H9 (cell line): ENCODE measurements at regions not wholly inside any gene's neighbourhood (a gene's known extent, or its start where the extent isn't known, plus 50 kb on each side); places are given as distances from the start of the nearest gene placed in this dataset.

Experiments used
- DNase-seq: peaks from one replicate; pipeline ENCODE4 v3.0.0-alpha.2; 2017
- H2AFZ ChIP-seq: one replicate; pipeline ENCODE4 v1.6.1; 2013; ENCODE audit warnings: mild to moderate bottlenecking, low read length, control low read depth, moderate library complexity
- H2AK5ac ChIP-seq: 2 replicates; pipeline ENCODE4 v1.6.1; 2013; ENCODE audit warnings: low read length, control low read depth, mixed read lengths; ENCODE audit not compliant: insufficient read length
- H2BK120ac ChIP-seq: one replicate; pipeline ENCODE4 v1.6.1; 2013; ENCODE audit warnings: low read depth, mild to moderate bottlenecking, low read length, control low read depth, inconsistent platforms; ENCODE audit not compliant: poor library complexity, severe bottlenecking
- H2BK12ac ChIP-seq: 2 replicates; pipeline ENCODE4 v1.6.1; 2013; ENCODE audit warnings: low read length, control low read depth, mixed read lengths, low read depth; ENCODE audit not compliant: insufficient read length
- H2BK15ac ChIP-seq: 2 replicates; pipeline ENCODE4 v1.6.1; 2013; ENCODE audit warnings: low read depth, low read length, control low read depth
- H2BK20ac ChIP-seq: one replicate; pipeline ENCODE4 v1.6.1; 2013; ENCODE audit warnings: low read depth, mild to moderate bottlenecking, low read length, control low read depth, inconsistent platforms; ENCODE audit not compliant: poor library complexity, severe bottlenecking
- H2BK5ac ChIP-seq: 2 replicates; pipeline ENCODE4 v1.6.1; 2013; ENCODE audit warnings: low read length, control low read depth, mixed read lengths; ENCODE audit not compliant: insufficient read length
- H3K14ac ChIP-seq: 2 replicates; pipeline ENCODE4 v1.6.1; 2013; ENCODE audit warnings: low read length, control low read depth; ENCODE audit not compliant: insufficient read depth
- H3K18ac ChIP-seq: 2 replicates; pipeline ENCODE4 v1.6.1; 2013; ENCODE audit warnings: low read depth, mild to moderate bottlenecking, mixed read lengths, low read length, control low read depth; ENCODE audit not compliant: insufficient read length
- H3K23ac ChIP-seq: 2 replicates; pipeline ENCODE4 v1.6.1; 2013; ENCODE audit warnings: low read length, control low read depth, mixed read lengths, low read depth; ENCODE audit not compliant: insufficient read length
- H3K23me2 ChIP-seq: 2 replicates; pipeline ENCODE4 v1.6.1; 2013; ENCODE audit warnings: low read depth, mild to moderate bottlenecking, mixed read lengths, low read length, control low read depth; ENCODE audit not compliant: insufficient read length, poor library complexity, severe bottlenecking
- H3K27ac ChIP-seq: 2 replicates; pipeline ENCODE4 v1.5.1; 2013; ENCODE audit warnings: low read length, control low read depth, mixed read lengths, low read depth; ENCODE audit not compliant: insufficient read length
- H3K27me3 ChIP-seq: 2 replicates; pipeline ENCODE4 v1.6.1; 2013; ENCODE audit warnings: low read length, control low read depth, inconsistent platforms; ENCODE audit not compliant: insufficient read depth
- H3K4ac ChIP-seq: 2 replicates; pipeline ENCODE4 v1.6.1; 2013; ENCODE audit warnings: low read depth, mild to moderate bottlenecking, control low read depth, inconsistent platforms, low read length, moderate library complexity
- H3K4me1 ChIP-seq: 2 replicates; pipeline ENCODE4 v1.6.1; 2013; ENCODE audit warnings: low read length, control low read depth, inconsistent platforms; ENCODE audit not compliant: insufficient read depth
- H3K4me2 ChIP-seq: 2 replicates; pipeline ENCODE4 v1.6.1; 2013; ENCODE audit warnings: low read length, control low read depth, mixed read lengths; ENCODE audit not compliant: insufficient read length, insufficient read depth
- H3K56ac ChIP-seq: 2 replicates; pipeline ENCODE4 v1.6.1; 2013; ENCODE audit warnings: low read depth, mild to moderate bottlenecking, mixed read lengths, low read length, control low read depth; ENCODE audit not compliant: insufficient read length
- H3K79me1 ChIP-seq: 2 replicates; pipeline ENCODE4 v1.6.1; 2013; ENCODE audit warnings: low read depth, mild to moderate bottlenecking, moderate library complexity, low read length, control low read depth, inconsistent platforms; ENCODE audit not compliant: insufficient read depth, poor library complexity, severe bottlenecking
- H3K79me2 ChIP-seq: 2 replicates; pipeline ENCODE4 v1.6.1; 2013; ENCODE audit warnings: low read length, control low read depth, inconsistent platforms; ENCODE audit not compliant: insufficient read depth
- H3K9ac ChIP-seq: 2 replicates; pipeline ENCODE4 v1.6.1; 2013; ENCODE audit warnings: low read length, control low read depth, mixed read lengths; ENCODE audit not compliant: insufficient read length; ENCODE audit errors: extremely low read depth
- H3K9me3 ChIP-seq: one replicate; pipeline ENCODE4 v1.6.1; 2013; ENCODE audit warnings: low read depth, low read length, inconsistent platforms; ENCODE audit not compliant: control insufficient read depth
- H3T11ph ChIP-seq: one replicate; pipeline ENCODE4 v1.6.1; 2013; ENCODE audit warnings: mild to moderate bottlenecking, low read length, control low read depth, inconsistent platforms
- H4K20me1 ChIP-seq: one replicate; pipeline ENCODE4 v1.6.1; 2013; ENCODE audit not compliant: control insufficient read depth, insufficient read length, insufficient read depth
- H4K5ac ChIP-seq: 2 replicates; pipeline ENCODE4 v1.6.1; 2013; ENCODE audit warnings: low read depth, mild to moderate bottlenecking, mixed read lengths, low read length, control low read depth; ENCODE audit not compliant: insufficient read length
- H4K8ac ChIP-seq: replicated peaks from 2 replicates; pipeline ENCODE4 v1.6.1; 2013; ENCODE audit warnings: low read length, control low read depth, mixed read lengths, low read depth; ENCODE audit not compliant: insufficient read length
- H4K91ac ChIP-seq: 2 replicates; pipeline ENCODE4 v1.6.1; 2013; ENCODE audit warnings: low read depth, mild to moderate bottlenecking, moderate library complexity, mixed read lengths, low read length, control low read depth; ENCODE audit not compliant: insufficient read length
- H3K27ac Mint-ChIP-seq, 3 experiments: 2 replicates in 2 of 3; 3 replicates in 1 of 3; pipeline ENCODE4 v1.8.0; 2020 to 2021; ENCODE audit warnings: mixed read lengths in 3 of 3, mild to moderate bottlenecking in 1 of 3, moderate library complexity in 1 of 3
- H3K27me3 Mint-ChIP-seq: 2 replicates; pipeline ENCODE4 v1.8.0; 2021; ENCODE audit warnings: low read depth, mild to moderate bottlenecking, moderate library complexity, mixed read lengths
- H3K36me3 Mint-ChIP-seq, 3 experiments: 2 replicates in 2 of 3; 3 replicates in 1 of 3; pipeline ENCODE4 v1.8.0; 2020 to 2021; ENCODE audit warnings: low read depth in 3 of 3, mixed read lengths in 3 of 3; ENCODE audit not compliant: insufficient read depth in 1 of 3
- H3K4me1 Mint-ChIP-seq, 2 experiments: 2 replicates each; pipeline ENCODE4 v1.8.0; 2020; ENCODE audit warnings: mixed read lengths in 2 of 2
- H3K4me3 Mint-ChIP-seq, 2 experiments: 2 replicates in 1 of 2; 3 replicates in 1 of 2; pipeline ENCODE4 v1.8.0; 2020 to 2021; ENCODE audit warnings: mild to moderate bottlenecking in 2 of 2, mixed read lengths in 2 of 2, moderate library complexity in 1 of 2
- H3K9me3 Mint-ChIP-seq, 2 experiments: 2 replicates in 1 of 2; 3 replicates in 1 of 2; pipeline ENCODE4 v1.8.0; 2020; ENCODE audit warnings: mild to moderate bottlenecking in 2 of 2, mixed read lengths in 2 of 2, moderate library complexity in 1 of 2
- WGBS: extraction: QIAGEN DNeasy Blood & Tissue Kit; methylation state at CpG from one replicate; pipeline ENCODE4 v1.1.7; 2013; ENCODE audit warnings: missing lambda C conversion rate, low lambda C conversion rate, mixed read lengths; ENCODE audit not compliant: insufficient read length; ENCODE audit errors: extremely low coverage; 5-methylcytosine and 5-hydroxymethylcytosine counted together
- TF ChIP-seq, protein P1 (sequence below): fragments of 200-600 bp; sonication (generic); conservative IDR thresholded peaks from 3 replicates; pipeline ENCODE4 v1.8.0; 2021; ENCODE audit warnings: antibody characterized with exemption, mild to moderate bottlenecking

DNA sequence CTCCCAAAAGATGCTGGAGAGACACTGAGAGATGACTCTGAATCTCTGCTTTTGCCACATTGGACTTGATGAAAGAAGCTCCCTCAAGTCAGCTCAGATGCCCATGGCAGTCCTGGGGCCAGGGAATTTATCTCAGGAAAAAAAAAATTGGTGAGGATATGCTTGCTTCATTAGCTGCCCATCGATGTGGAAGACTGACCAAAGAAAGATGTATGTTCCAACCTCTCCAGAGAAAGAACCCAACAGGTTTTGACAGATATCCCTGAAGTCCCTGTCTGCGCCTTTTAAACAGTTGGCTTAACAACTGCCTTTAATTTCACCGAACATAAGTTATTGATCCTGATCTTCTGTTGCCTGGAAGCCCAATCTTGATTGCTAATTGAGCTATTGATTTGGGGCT is 137.4 kb downstream of the TMEM114 start:
- H3K23ac ChIP-seq: no peak overlapping the region
- H3K4me1 Mint-ChIP-seq: peaks cover 3 to 7% of the 10 kb centered on the region in 2 experiments
- peaks cover 18% of the 10 kb centered on the region for H3K27me3 Mint-ChIP-seq
- TF ChIP-seq, protein P1, sequence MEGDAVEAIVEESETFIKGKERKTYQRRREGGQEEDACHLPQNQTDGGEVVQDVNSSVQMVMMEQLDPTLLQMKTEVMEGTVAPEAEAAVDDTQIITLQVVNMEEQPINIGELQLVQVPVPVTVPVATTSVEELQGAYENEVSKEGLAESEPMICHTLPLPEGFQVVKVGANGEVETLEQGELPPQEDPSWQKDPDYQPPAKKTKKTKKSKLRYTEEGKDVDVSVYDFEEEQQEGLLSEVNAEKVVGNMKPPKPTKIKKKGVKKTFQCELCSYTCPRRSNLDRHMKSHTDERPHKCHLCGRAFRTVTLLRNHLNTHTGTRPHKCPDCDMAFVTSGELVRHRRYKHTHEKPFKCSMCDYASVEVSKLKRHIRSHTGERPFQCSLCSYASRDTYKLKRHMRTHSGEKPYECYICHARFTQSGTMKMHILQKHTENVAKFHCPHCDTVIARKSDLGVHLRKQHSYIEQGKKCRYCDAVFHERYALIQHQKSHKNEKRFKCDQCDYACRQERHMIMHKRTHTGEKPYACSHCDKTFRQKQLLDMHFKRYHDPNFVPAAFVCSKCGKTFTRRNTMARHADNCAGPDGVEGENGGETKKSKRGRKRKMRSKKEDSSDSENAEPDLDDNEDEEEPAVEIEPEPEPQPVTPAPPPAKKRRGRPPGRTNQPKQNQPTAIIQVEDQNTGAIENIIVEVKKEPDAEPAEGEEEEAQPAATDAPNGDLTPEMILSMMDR: no peak
- no peaks in the 10 kb centered on the region for H3K79me1 ChIP-seq
- H2BK5ac ChIP-seq: no peak overlapping the region
- no peaks in the 10 kb centered on the region for H3K4me1 ChIP-seq
- H4K5ac ChIP-seq: no peak overlapping the region
- no peak overlapping the region for H2BK20ac ChIP-seq
- H2BK15ac ChIP-seq: no peak overlapping the region
- no peak overlapping the region for H4K91ac ChIP-seq
- no peak overlapping the region for H3K4me3 Mint-ChIP-seq
- H3K27ac ChIP-seq: no peak overlapping the region
- H3K9me3 ChIP-seq: no peaks in the 10 kb centered on the region
- no peak overlapping the region for H3K18ac ChIP-seq
- DNase-seq: no peak
- H3K9ac ChIP-seq: no peak overlapping the region
- no peaks in the 10 kb centered on the region; a peak in 1 of 7 replicates for H3K36me3 Mint-ChIP-seq
- no peak overlapping the region for H2BK12ac ChIP-seq
- H4K20me1 ChIP-seq: no peaks in the 10 kb centered on the region
- H3K27me3 ChIP-seq: no peaks in the 10 kb centered on the region
- no peak overlapping the region for H3K4me2 ChIP-seq
- no peaks in the 10 kb centered on the region for H3K79me2 ChIP-seq
- H3K27ac Mint-ChIP-seq: no peak overlapping the region
- H3K23me2 ChIP-seq: no peaks in the 10 kb centered on the region
- WGBS: no CpG with 5 or more reads among the region's 3 CpGs
- H3K56ac ChIP-seq: no peak overlapping the region
- no peak overlapping the region for H4K8ac ChIP-seq
- no peak overlapping the region for H3K4ac ChIP-seq
- H2BK120ac ChIP-seq: no peak overlapping the region
- H3T11ph ChIP-seq: no peak overlapping the region
- no peak overlapping the region for H3K14ac ChIP-seq
- no peaks in the 10 kb centered on the region for H3K9me3 Mint-ChIP-seq
- no peak overlapping the region for H2AK5ac ChIP-seq
- H2AFZ ChIP-seq: no peak overlapping the region
